ENCODE measurements at regions not wholly inside any gene's neighbourhood (a gene's known extent, or its start where the extent isn't known, plus 50 kb on each side); places are given as distances from the start of the nearest gene placed in this dataset.

DNA sequence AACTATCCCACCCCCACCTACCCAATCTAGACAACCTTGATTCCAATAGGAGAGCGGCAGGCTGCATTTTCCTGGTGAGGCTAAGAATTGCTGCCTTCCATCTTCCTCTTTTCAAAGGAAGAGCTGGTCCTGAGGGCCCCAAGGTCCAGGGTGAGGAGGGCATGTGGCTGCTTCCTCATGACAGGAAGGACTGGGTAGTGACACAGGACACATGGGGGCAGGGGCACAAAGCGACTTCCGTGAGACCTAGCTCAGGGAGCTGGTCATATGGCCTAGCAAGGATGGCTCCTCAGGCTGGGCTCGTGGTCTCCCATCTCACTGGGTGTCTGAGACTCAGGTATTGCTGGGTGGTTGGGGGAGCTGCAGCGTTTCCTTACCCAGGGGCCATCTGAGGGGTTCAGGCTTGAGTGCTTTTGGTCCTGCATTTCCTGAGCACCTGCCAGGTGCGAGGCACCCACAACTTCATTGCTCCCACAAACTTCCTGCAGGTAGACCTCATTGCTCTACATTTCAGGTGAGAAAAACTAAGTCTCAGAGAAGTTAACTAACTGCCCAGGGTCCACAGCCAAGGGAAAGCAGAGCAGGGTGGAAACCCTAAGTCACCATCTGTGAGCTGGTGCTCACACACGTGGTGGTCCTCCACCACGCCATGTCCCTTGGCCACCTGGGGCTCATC lies 160.0 kb upstream of the TLE3 start:
- intact Hi-C loops (cut with DNase I): loop anchor here in 2 of 4 donors (10.0 kb wide), 2 partner anchors 163 to 773 kb away; partner anchors contain the start of gene TLE3 (in 1 of the 2)

GRCh38 chr15:70257047-70257446 lies 159.3 kb upstream of the TLE3 start:
- no peak for DNase-seq
- intact Hi-C loops (cut with DNase I): loop anchor here in 2 of 4 donors (10.0 kb wide), 2 partner anchors 162 to 772 kb away; partner anchors contain the start of gene TLE3 (in 1 of the 2)
- 73 to 93% (median 91%) methylated on average over 4 of the region's 4 CpGs for WGBS, 3 donors
- no peak overlapping the region for H3K27ac ChIP-seq
- TF ChIP-seq, protein P1, sequence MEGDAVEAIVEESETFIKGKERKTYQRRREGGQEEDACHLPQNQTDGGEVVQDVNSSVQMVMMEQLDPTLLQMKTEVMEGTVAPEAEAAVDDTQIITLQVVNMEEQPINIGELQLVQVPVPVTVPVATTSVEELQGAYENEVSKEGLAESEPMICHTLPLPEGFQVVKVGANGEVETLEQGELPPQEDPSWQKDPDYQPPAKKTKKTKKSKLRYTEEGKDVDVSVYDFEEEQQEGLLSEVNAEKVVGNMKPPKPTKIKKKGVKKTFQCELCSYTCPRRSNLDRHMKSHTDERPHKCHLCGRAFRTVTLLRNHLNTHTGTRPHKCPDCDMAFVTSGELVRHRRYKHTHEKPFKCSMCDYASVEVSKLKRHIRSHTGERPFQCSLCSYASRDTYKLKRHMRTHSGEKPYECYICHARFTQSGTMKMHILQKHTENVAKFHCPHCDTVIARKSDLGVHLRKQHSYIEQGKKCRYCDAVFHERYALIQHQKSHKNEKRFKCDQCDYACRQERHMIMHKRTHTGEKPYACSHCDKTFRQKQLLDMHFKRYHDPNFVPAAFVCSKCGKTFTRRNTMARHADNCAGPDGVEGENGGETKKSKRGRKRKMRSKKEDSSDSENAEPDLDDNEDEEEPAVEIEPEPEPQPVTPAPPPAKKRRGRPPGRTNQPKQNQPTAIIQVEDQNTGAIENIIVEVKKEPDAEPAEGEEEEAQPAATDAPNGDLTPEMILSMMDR (IDR thresholded peaks at IDR 0.05): no peak
- TF ChIP-seq EP300 (IDR thresholded peaks at IDR 0.05): no peak
- TF ChIP-seq POLR2A (IDR thresholded peaks at IDR 0.05): no peak
- H3K4me3 ChIP-seq: no peak overlapping the region
- peaks cover 2% of the 10 kb centered on the region for H3K4me1 ChIP-seq (ENCODE audit: insufficient read depth)
- H3K36me3 ChIP-seq: no peaks in the 10 kb centered on the region
- no peaks in the 10 kb centered on the region for H3K9me3 ChIP-seq
- no peaks in the 10 kb centered on the region for H3K27me3 ChIP-seq

More for the DNA sequence above, 160.0 kb upstream of the TLE3 start:
- H3K36me3 ChIP-seq: no peaks in the 10 kb centered on the region
- no peak overlapping the region for H3K27ac ChIP-seq
- TF ChIP-seq POLR2A (IDR thresholded peaks at IDR 0.05): no peak
- TF ChIP-seq, protein P1 (IDR thresholded peaks at IDR 0.05): no peak
- TF ChIP-seq EP300 (IDR thresholded peaks at IDR 0.05): no peak
- no peaks in the 10 kb centered on the region for H3K27me3 ChIP-seq
- DNase-seq: no peak
- 84 to 92% (median 90%) methylated on average over 8 of the region's 8 CpGs for WGBS, 3 donors
- no peak overlapping the region for H3K4me3 ChIP-seq
- H3K9me3 ChIP-seq: no peaks in the 10 kb centered on the region
- peaks cover 2% of the 10 kb centered on the region for H3K4me1 ChIP-seq (ENCODE audit: insufficient read depth)

DNA sequence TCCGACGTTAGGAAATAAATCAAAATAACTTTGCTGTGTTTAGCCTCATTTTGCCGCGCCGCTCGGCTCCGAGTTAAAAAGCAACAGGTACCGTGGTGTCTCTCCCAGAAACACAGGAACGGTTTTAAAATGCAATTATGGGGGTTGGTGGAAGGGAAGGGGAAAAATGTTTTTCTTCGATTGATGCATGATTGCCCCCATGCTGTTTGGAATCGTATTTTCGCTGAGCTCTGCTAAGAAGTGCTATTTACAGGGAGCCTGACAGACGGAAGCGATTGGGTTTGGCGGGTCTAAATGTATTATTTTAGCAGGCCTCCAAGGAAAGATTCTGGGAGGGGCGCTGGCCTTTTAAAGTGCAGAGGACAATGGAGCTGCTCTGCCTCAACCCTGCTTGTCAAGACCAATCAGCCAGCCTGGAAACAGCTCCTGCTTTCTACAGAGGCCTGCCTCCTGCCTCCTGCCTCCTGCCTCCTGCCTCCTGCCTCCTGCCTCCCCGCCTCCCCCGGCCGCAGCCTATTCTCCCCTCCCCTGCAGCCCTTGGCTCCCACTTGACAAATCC lies 156.7 kb upstream of the TLE3 start:
- intact Hi-C loops (cut with DNase I): loop anchor here in 2 of 4 donors (10.0 kb wide), 2 partner anchors 160 to 770 kb away; partner anchors contain the start of gene TLE3 (in 1 of the 2)
- DNase-seq: peak in 1 of 5 donors; percentile 5
- H3K27me3 ChIP-seq: no peaks in the 10 kb centered on the region
- TF ChIP-seq POLR2A (IDR thresholded peaks at IDR 0.05) (no peak), EP300 (IDR thresholded peaks at IDR 0.05) (no peak)
- TF ChIP-seq, protein P1 (IDR thresholded peaks at IDR 0.05): no peak
- H3K4me1 ChIP-seq (ENCODE audit: insufficient read depth): peaks cover 10% of the 10 kb centered on the region
- H3K9me3 ChIP-seq: no peaks in the 10 kb centered on the region
- 71 to 84% (median 78%) methylated on average over 19 of the region's 19 CpGs for WGBS, 3 donors
- H3K27ac ChIP-seq: no peak overlapping the region
- no peak overlapping the region for H3K4me3 ChIP-seq
- no peaks in the 10 kb centered on the region for H3K36me3 ChIP-seq

DNA sequence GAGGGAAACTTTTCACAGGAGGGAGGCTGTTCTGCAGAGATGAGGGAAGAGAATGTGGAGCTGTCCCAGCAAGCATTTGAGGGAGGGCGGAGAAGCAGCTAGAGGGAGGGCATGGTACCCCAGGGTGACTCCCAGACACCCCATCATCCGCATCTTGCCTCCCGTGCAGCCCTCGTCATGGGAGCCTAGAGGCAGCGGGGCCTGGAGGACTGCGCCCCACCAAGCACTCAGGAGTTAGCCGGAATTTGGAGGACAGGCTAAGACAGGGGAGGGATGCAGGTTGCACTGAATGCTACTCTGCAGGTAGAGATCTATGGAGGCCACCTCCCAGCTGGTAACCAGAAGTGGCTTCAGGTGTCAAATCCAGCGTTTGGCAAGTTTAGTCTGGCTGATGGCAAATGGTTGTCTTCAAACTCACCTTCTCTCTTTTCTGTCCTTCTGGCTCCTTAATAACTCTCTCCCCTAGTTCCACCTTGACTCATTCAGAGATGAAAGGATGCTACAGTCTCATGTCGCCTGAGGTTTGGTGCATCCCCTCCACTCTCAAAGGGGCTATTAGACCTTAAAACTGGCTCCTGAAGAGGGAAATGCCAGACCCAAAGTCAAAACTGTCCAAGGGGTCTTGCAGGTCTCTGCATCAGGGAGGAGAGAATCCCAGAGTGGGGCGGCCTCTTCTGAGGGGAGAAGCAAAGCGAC lies 155.9 kb upstream of the TLE3 start:
- H3K36me3 ChIP-seq: no peaks in the 10 kb centered on the region

More for the DNA sequence above, 155.9 kb upstream of the TLE3 start:
- peaks cover 9% of the 10 kb centered on the region for H3K4me1 ChIP-seq (ENCODE audit: insufficient read depth)
- TF ChIP-seq, protein P1 (IDR thresholded peaks at IDR 0.05): no peak
- TF ChIP-seq POLR2A (IDR thresholded peaks at IDR 0.05): no peak
- TF ChIP-seq EP300 (IDR thresholded peaks at IDR 0.05): no peak
- intact Hi-C loops (cut with DNase I): loop anchor here in 2 of 4 donors (10.0 kb wide), 2 partner anchors 159 to 769 kb away; partner anchors contain the start of gene TLE3 (in 1 of the 2)
- H3K4me3 ChIP-seq: no peak overlapping the region
- H3K9me3 ChIP-seq: no peaks in the 10 kb centered on the region
- whole genome bisulfite sequencing, 3 donors: 94 to 99% (median 95%) methylated on average over 11 of the region's 11 CpGs
- H3K27me3 ChIP-seq: no peaks in the 10 kb centered on the region
- DNase-seq: peak in 1 of 5 donors; percentile 12
- no peak overlapping the region for H3K27ac ChIP-seq
